Urinary bladder (tissue), 3 donors: ENCODE measurements at regions not wholly inside any gene's neighbourhood (a gene's known extent, or its start where the extent isn't known, plus 50 kb on each side); places are given as distances from the start of the nearest gene placed in this dataset.

Experiments used
- DNase-seq: peaks from one replicate; pipeline ENCODE4 v3.0.0-alpha.2; 2015; ENCODE audit errors: extremely low spot score
- H3K27ac ChIP-seq: one replicate; pipeline ENCODE4 v1.5.1; 2013; ENCODE audit warnings: low read depth, mild to moderate bottlenecking, moderate library complexity
- H3K36me3 ChIP-seq: one replicate; pipeline ENCODE4 v1.6.1; 2013; ENCODE audit warnings: mild to moderate bottlenecking, moderate library complexity; ENCODE audit not compliant: insufficient read depth
- H3K4me1 ChIP-seq: one replicate; pipeline ENCODE4 v1.6.1; 2013; ENCODE audit warnings: mild to moderate bottlenecking, moderate library complexity; ENCODE audit not compliant: insufficient read depth
- H3K4me3 ChIP-seq: one replicate; pipeline ENCODE4 v1.5.1; 2013; ENCODE audit warnings: low read depth, low read length
- WGBS: extraction: QIAGEN DNeasy Blood & Tissue Kit; methylation state at CpG from one replicate; pipeline ENCODE4 v1.1.7; 2013; 5-methylcytosine and 5-hydroxymethylcytosine counted together
- donor health status: healthy with polysubstance abuse.
- donor health status: healthy.

- Histone ChIP-seq H3K4me3 (no peak overlapping the region), H3K36me3 (no peaks in the 10 kb centered on the region), H3K4me1 (peaks cover 2% of the 10 kb centered on the region), H3K27ac (no peak overlapping the region)
- WGBS = 94% methylated on average over 6 of the region's 6 CpGs
- DNase-seq = no peak
These were observed 143.0 kb upstream of the BMPER start for GRCh38 chr7:33762151-33762910.

- H3K27ac ChIP-seq = no peak overlapping the region
- DNase-seq = no peak
- H3K4me1 ChIP-seq = peaks cover 2% of the 10 kb centered on the region
- no peaks in the 10 kb centered on the region for H3K36me3 ChIP-seq
- no peak overlapping the region for H3K4me3 ChIP-seq
- 95% methylated on average over 3 of the region's 3 CpGs for WGBS
These were observed 142.4 kb upstream of the BMPER start for GRCh38 chr7:33762911-33763306.

- H3K4me3 ChIP-seq = no peak overlapping the region
- H3K36me3 ChIP-seq = no peaks in the 10 kb centered on the region
- no peak overlapping the region for H3K27ac ChIP-seq
- DNase-seq = no peak
- WGBS = 71% methylated on average over 7 of the region's 7 CpGs
- peaks cover 2% of the 10 kb centered on the region for H3K4me1 ChIP-seq
These were observed 140.4 kb upstream of the BMPER start for GRCh38 chr7:33764752-33765451.

- WGBS = 52% methylated on average over 1 of the region's 1 CpG
- no peak for DNase-seq
- H3K4me1 ChIP-seq = peaks cover 2% of the 10 kb centered on the region
- no peak overlapping the region for H3K4me3 ChIP-seq
- H3K27ac ChIP-seq = no peak overlapping the region
- H3K36me3 ChIP-seq = no peaks in the 10 kb centered on the region
These were observed 138.9 kb upstream of the BMPER start for GRCh38 chr7:33766405-33766804.

- Histone ChIP-seq H3K36me3 (no peaks in the 10 kb centered on the region), H3K4me3 (no peak overlapping the region), H3K4me1 (peaks cover under 1% of the 10 kb centered on the region), H3K27ac (no peak overlapping the region)
- WGBS = 100% methylated on average over 1 of the region's 1 CpG
- no peak for DNase-seq
These were observed 135.4 kb upstream of the BMPER start for GRCh38 chr7:33769930-33770329.

- H3K4me1 ChIP-seq = no peaks in the 10 kb centered on the region
- H3K36me3 ChIP-seq = no peaks in the 10 kb centered on the region
- H3K4me3 ChIP-seq = no peak overlapping the region
- H3K27ac ChIP-seq = no peak overlapping the region
- 92% methylated on average over 4 of the region's 4 CpGs for WGBS
- DNase-seq = no peak
These were observed 134.8 kb upstream of the BMPER start for GRCh38 chr7:33770576-33770975.

GRCh38 chr7:33771422-33771821 is 133.9 kb upstream of the BMPER start:
- WGBS = 79% methylated on average over 3 of the region's 3 CpGs
- no peak for DNase-seq
- H3K36me3 ChIP-seq = no peaks in the 10 kb centered on the region
- no peak overlapping the region for H3K27ac ChIP-seq
- no peaks in the 10 kb centered on the region for H3K4me1 ChIP-seq
- H3K4me3 ChIP-seq = no peak overlapping the region

GRCh38 chr7:33773053-33773452 is 132.3 kb upstream of the BMPER start:
- no peaks in the 10 kb centered on the region for H3K4me1 ChIP-seq
- H3K36me3 ChIP-seq = no peaks in the 10 kb centered on the region
- H3K4me3 ChIP-seq = no peak overlapping the region
- DNase-seq = no peak
- no peak overlapping the region for H3K27ac ChIP-seq

- 71% methylated on average over 6 of the region's 6 CpGs for WGBS
- DNase-seq = no peak
- Histone ChIP-seq H3K36me3 (no peaks in the 10 kb centered on the region), H3K4me1 (no peaks in the 10 kb centered on the region), H3K4me3 (no peak overlapping the region), H3K27ac (no peak overlapping the region)
These were observed 130.4 kb upstream of the BMPER start for GRCh38 chr7:33774762-33775523.

- no peak overlapping the region for H3K4me3 ChIP-seq
- H3K27ac ChIP-seq = no peak overlapping the region
- H3K36me3 ChIP-seq = no peaks in the 10 kb centered on the region
- 84% methylated on average over 4 of the region's 4 CpGs for WGBS
- no peak for DNase-seq
- no peaks in the 10 kb centered on the region for H3K4me1 ChIP-seq
These were observed 129.5 kb upstream of the BMPER start for GRCh38 chr7:33775790-33776189.

GRCh38 chr7:33776788-33777187 is 128.6 kb upstream of the BMPER start:
- whole genome bisulfite sequencing = 76% methylated on average over 3 of the region's 3 CpGs
- Histone ChIP-seq H3K36me3 (no peaks in the 10 kb centered on the region), H3K4me1 (no peaks in the 10 kb centered on the region), H3K27ac (no peak overlapping the region), H3K4me3 (no peak overlapping the region)
- no peak for DNase-seq

- no peaks in the 10 kb centered on the region for H3K36me3 ChIP-seq
- 93% methylated on average over 2 of the region's 2 CpGs for WGBS
- no peak overlapping the region for H3K27ac ChIP-seq
- DNase-seq = no peak
- H3K4me3 ChIP-seq = no peak overlapping the region
- no peaks in the 10 kb centered on the region for H3K4me1 ChIP-seq
These were observed 127.1 kb upstream of the BMPER start for GRCh38 chr7:33778195-33778594.

- H3K4me3 ChIP-seq = no peak overlapping the region
- no peak for DNase-seq
- no peak overlapping the region for H3K27ac ChIP-seq
- H3K36me3 ChIP-seq = no peaks in the 10 kb centered on the region
- H3K4me1 ChIP-seq = no peaks in the 10 kb centered on the region
- 80% methylated on average over 5 of the region's 5 CpGs for WGBS
These were observed 126.1 kb upstream of the BMPER start for GRCh38 chr7:33779216-33779615.

GRCh38 chr7:33781167-33781566 is 124.2 kb upstream of the BMPER start:
- 49% methylated on average over 3 of the region's 3 CpGs for WGBS
- no peak overlapping the region for H3K27ac ChIP-seq

More at GRCh38 chr7:33781167-33781566, 124.2 kb upstream of the BMPER start:
- no peak for DNase-seq
- Histone ChIP-seq H3K4me3 (no peak overlapping the region), H3K36me3 (no peaks in the 10 kb centered on the region), H3K4me1 (no peaks in the 10 kb centered on the region)
